MCF 10A (cell line): ENCODE measurements at regions not wholly inside any gene's neighbourhood (a gene's known extent, or its start where the extent isn't known, plus 50 kb on each side); places are given as distances from the start of the nearest gene placed in this dataset.
"Not testable (repeated sequence)": the region's sequence is repeated elsewhere in the genome, so short reads cannot be mapped to it uniquely, and the experiment has no call there.

ENCODE experiments used
- BruUV-seq: library from RNA; stranded (reverse); fragments of 400-500 nt; replicated peaks from 2 replicates; lab custom pipeline; 2021; lab: Mats Ljungman, UMichigan
- CTCF ChIA-PET: fragments of 300-600 bp; sonication (Branson Sonifier 250); formaldehyde crosslinking; extraction: SDS; loops from one replicate; lab custom pipeline; 2021; ENCODE audit warnings: antibody characterized with exemption, inconsistent platforms; lab: Yijun Ruan, JAX
- POLR2A ChIA-PET: fragments of 300-600, 350-650 bp; sonication (Branson Sonifier 250); formaldehyde crosslinking; extraction: SDS; loops from one replicate; lab custom pipeline; 2020; ENCODE audit warnings: antibody characterized with exemption, inconsistent platforms; lab: Yijun Ruan, JAX
- DNase-seq: peaks from one replicate; pipeline ENCODE4 v3.0.0-alpha.2; 2018; ENCODE audit not compliant: unreplicated experiment
- H3K27ac Mint-ChIP-seq: one replicate; pipeline ENCODE4 v1.8.0; 2022; ENCODE audit warnings: mild to moderate bottlenecking, low read depth, mixed read lengths; ENCODE audit not compliant: unreplicated experiment
- H3K27me3 Mint-ChIP-seq: one replicate; pipeline ENCODE4 v1.8.0; 2022; ENCODE audit warnings: mixed read lengths; ENCODE audit not compliant: insufficient read depth, unreplicated experiment
- H3K36me3 Mint-ChIP-seq: one replicate; pipeline ENCODE4 v1.8.0; 2022; ENCODE audit warnings: mild to moderate bottlenecking, moderate library complexity, mixed read lengths; ENCODE audit not compliant: insufficient read depth, unreplicated experiment
- H3K4me1 Mint-ChIP-seq: one replicate; pipeline ENCODE4 v1.8.0; 2022; ENCODE audit warnings: mixed read lengths; ENCODE audit not compliant: insufficient read depth, unreplicated experiment
- H3K4me3 Mint-ChIP-seq: one replicate; pipeline ENCODE4 v1.8.0; 2022; ENCODE audit warnings: mild to moderate bottlenecking, moderate library complexity, mixed read lengths; ENCODE audit not compliant: unreplicated experiment
- H3K9me3 Mint-ChIP-seq: one replicate; pipeline ENCODE4 v1.8.0; 2022; ENCODE audit warnings: mixed read lengths; ENCODE audit not compliant: unreplicated experiment
- CTCF ChIP-seq: fragments of 200-600 bp; IDR thresholded peaks from one replicate; pipeline ENCODE4 v1.8.0; 2022; ENCODE audit warnings: antibody characterized with exemption, mild to moderate bottlenecking; ENCODE audit not compliant: unreplicated experiment
- intact Hi-C: fragments of 100-400 bp; cut with micrococcal nuclease; formaldehyde crosslinking; loops from 2 replicates; pipeline ENCODE4 v1.14.1; 2022

- no peak for DNase-seq
- Mint-ChIP-seq H3K27ac (no peak overlapping the region), H3K27me3 (peaks cover 11% of the 10 kb centered on the region), H3K9me3 (no peaks in the 10 kb centered on the region), H3K4me3 (no peak overlapping the region), H3K36me3 (no peaks in the 10 kb centered on the region), H3K4me1 (no peaks in the 10 kb centered on the region)
- TF ChIP-seq CTCF = no peak
- CTCF ChIA-PET = no interaction called here
- intact Hi-C loops = no loop called here
- no TSS peak for BruUV-seq
- POLR2A ChIA-PET = no interaction called here
Measured at GRCh38 chr1:58190267-58190988, 356.1 kb downstream of the OMA1 start.

GRCh38 chr1:58189453-58189852 is 357.1 kb downstream of the OMA1 start:
- Mint-ChIP-seq H3K4me3 (no peak overlapping the region), H3K4me1 (no peaks in the 10 kb centered on the region), H3K27me3 (peaks cover 1% of the 10 kb centered on the region), H3K36me3 (no peaks in the 10 kb centered on the region), H3K9me3 (no peaks in the 10 kb centered on the region), H3K27ac (no peak overlapping the region)
- TF ChIP-seq CTCF = no peak
- intact Hi-C loops = no loop called here
- POLR2A ChIA-PET = no interaction called here
- no peak for DNase-seq
- BruUV-seq = no TSS peak
- CTCF ChIA-PET = interaction anchor here (1.2 kb wide), 1 partner anchor 354 kb away, joined by 4 read pairs; no protein-coding TSS in a partner anchor

GRCh38 chr1:58183286-58183685 is 363.2 kb downstream of the OMA1 start:
- TF ChIP-seq CTCF = no peak
- Mint-ChIP-seq H3K27me3 (peaks cover 38% of the 10 kb centered on the region), H3K36me3 (no peaks in the 10 kb centered on the region), H3K4me3 (no peak overlapping the region), H3K9me3 (no peaks in the 10 kb centered on the region), H3K4me1 (no peaks in the 10 kb centered on the region), H3K27ac (no peak overlapping the region)
- ChIA-PET POLR2A (no interaction called here), CTCF (interaction anchor here (1.4 kb wide), 1 partner anchor 19 kb away, joined by 5 read pairs; no protein-coding TSS in a partner anchor)
- intact Hi-C loops = no loop called here
- DNase-seq = no peak
- BruUV-seq = no TSS peak

GRCh38 chr1:58180537-58180936 is 366.0 kb downstream of the OMA1 start:
- no TSS peak for BruUV-seq
- no peak for DNase-seq
- TF ChIP-seq CTCF = no peak
- Mint-ChIP-seq H3K27ac (no peak overlapping the region), H3K9me3 (no peaks in the 10 kb centered on the region), H3K36me3 (no peaks in the 10 kb centered on the region), H3K4me3 (no peak overlapping the region), H3K27me3 (peaks cover 38% of the 10 kb centered on the region), H3K4me1 (no peaks in the 10 kb centered on the region)
- intact Hi-C loops = no loop called here
- ChIA-PET CTCF (no interaction called here), POLR2A (no interaction called here)

GRCh38 chr1:58169160-58169559 is 377.4 kb downstream of the OMA1 start:
- H3K9me3 Mint-ChIP-seq, DNase-seq, BruUV-seq, intact Hi-C loops, H3K27ac Mint-ChIP-seq, H3K4me1 Mint-ChIP-seq, H3K36me3 Mint-ChIP-seq, H3K4me3 Mint-ChIP-seq, CTCF ChIA-PET, POLR2A ChIA-PET, H3K27me3 Mint-ChIP-seq: not testable (repeated sequence)

GRCh38 chr1:58167131-58167530 is 379.4 kb downstream of the OMA1 start:
- H3K4me3 Mint-ChIP-seq, H3K36me3 Mint-ChIP-seq, DNase-seq, H3K27ac Mint-ChIP-seq, H3K4me1 Mint-ChIP-seq, H3K27me3 Mint-ChIP-seq, H3K9me3 Mint-ChIP-seq, POLR2A ChIA-PET, BruUV-seq, intact Hi-C loops: not testable (repeated sequence)
- CTCF ChIA-PET = interaction anchor here (0.6 to 1.8 kb wide), 3 partner anchors 9 to 1324 kb away, joined by 4 to 9 read pairs (median 4); no protein-coding TSS in a partner anchor
